Glomerular endothelial cell (primary cell): ENCODE measurements at regions not wholly inside any gene's neighbourhood (a gene's known extent, or its start where the extent isn't known, plus 50 kb on each side); places are given as distances from the start of the nearest gene placed in this dataset.
"Not testable (repeated sequence)": the region's sequence is repeated elsewhere in the genome, so short reads cannot be mapped to it uniquely, and the experiment has no call there.

Experiments
- DNase-seq: peaks from one replicate; pipeline ENCODE4 v3.0.0-alpha.2; 2011; ENCODE audit warnings: low read depth, low spot score; ENCODE audit errors: extremely low read depth

GRCh38 chr2:176830362-176830761 lies 382.2 kb upstream of the HNRNPA3 start:
- DNase-seq = no peak

- DNase-seq = no peak
Observed at GRCh38 chr2:176832086-176832485, 380.5 kb upstream of the HNRNPA3 start.

GRCh38 chr2:176833671-176834070 lies 378.9 kb upstream of the HNRNPA3 start:
- DNase-seq = no peak

GRCh38 chr2:176834226-176834625 lies 378.4 kb upstream of the HNRNPA3 start:
- no peak for DNase-seq

GRCh38 chr2:176843208-176843607 lies 369.4 kb upstream of the HNRNPA3 start:
- no peak for DNase-seq

GRCh38 chr2:176844461-176844860 lies 368.1 kb upstream of the HNRNPA3 start:
- DNase-seq = no peak

GRCh38 chr2:176845718-176846117 lies 366.9 kb upstream of the HNRNPA3 start:
- DNase-seq = no peak

- no peak for DNase-seq
Observed at GRCh38 chr2:176847575-176847974, 365.0 kb upstream of the HNRNPA3 start.

- DNase-seq = no peak
Observed at GRCh38 chr2:176848844-176849243, 363.8 kb upstream of the HNRNPA3 start.

- no peak for DNase-seq
Observed at GRCh38 chr2:176851200-176851888, 361.2 kb upstream of the HNRNPA3 start.

GRCh38 chr2:176851889-176852483 lies 360.6 kb upstream of the HNRNPA3 start:
- no peak for DNase-seq

- no peak for DNase-seq
Observed at GRCh38 chr2:176852667-176853066, 359.9 kb upstream of the HNRNPA3 start.

- DNase-seq = no peak
Observed at GRCh38 chr2:176854062-176854461, 358.5 kb upstream of the HNRNPA3 start.

- no peak for DNase-seq
Observed at GRCh38 chr2:176854878-176855277, 357.7 kb upstream of the HNRNPA3 start.

- no peak for DNase-seq
Observed at GRCh38 chr2:176856683-176857082, 355.9 kb upstream of the HNRNPA3 start.

- no peak for DNase-seq
Observed at GRCh38 chr2:176865336-176865735, 347.3 kb upstream of the HNRNPA3 start.

GRCh38 chr2:176872406-176872805 lies 340.2 kb upstream of the HNRNPA3 start:
- DNase-seq = no peak

- no peak for DNase-seq
Observed at GRCh38 chr2:176873403-176873802, 339.2 kb upstream of the HNRNPA3 start.

GRCh38 chr2:176876493-176877103 lies 336.0 kb upstream of the HNRNPA3 start:
- DNase-seq = no peak

GRCh38 chr2:176879426-176879995 lies 333.1 kb upstream of the HNRNPA3 start:
- no peak for DNase-seq

- not testable (repeated sequence) for DNase-seq
Observed at GRCh38 chr2:176882045-176882444, 330.5 kb upstream of the HNRNPA3 start.
